ACC112 (cell line): ENCODE measurements at regions not wholly inside any gene's neighbourhood (a gene's known extent, or its start where the extent isn't known, plus 50 kb on each side); places are given as distances from the start of the nearest gene placed in this dataset.

ENCODE experiments used
- H2AFZ ChIP-seq: fragments of 200-600 bp; sonication (generic); one replicate; pipeline ENCODE4 v1.6.0; 2017; ENCODE audit warnings: antibody characterized with exemption, low read length; ENCODE audit not compliant: unreplicated experiment
- H3K27ac ChIP-seq: fragments of 200-600 bp; sonication (generic); 2 replicates; pipeline ENCODE4 v1.5.1; 2014; ENCODE audit warnings: low read depth, mild to moderate bottlenecking, antibody characterized with exemption, low read length, moderate library complexity
- H3K27me3 ChIP-seq: fragments of 200-600 bp; sonication (generic); 2 replicates; pipeline ENCODE4 v1.6.1; 2014; ENCODE audit warnings: mild to moderate bottlenecking, antibody characterized with exemption, low read length, moderate library complexity, mixed read lengths; ENCODE audit not compliant: insufficient read depth
- H3K36me3 ChIP-seq: fragments of 200-600 bp; sonication (generic); 2 replicates; pipeline ENCODE4 v1.6.1; 2016; ENCODE audit warnings: mild to moderate bottlenecking, antibody characterized with exemption, low read length, moderate library complexity, mixed read lengths; ENCODE audit not compliant: insufficient read depth
- H3K4me1 ChIP-seq: fragments of 200-600 bp; sonication (generic); one replicate; pipeline ENCODE4 v1.6.1; 2016; ENCODE audit warnings: low read length, mixed read lengths; ENCODE audit not compliant: insufficient read depth, unreplicated experiment, control insufficient read depth
- H3K4me3 ChIP-seq: fragments of 200-600 bp; sonication (generic); 2 replicates; pipeline ENCODE4 v1.5.1; 2014; ENCODE audit warnings: mild to moderate bottlenecking, low read depth, low read length
- H3K79me2 ChIP-seq: fragments of 200-600 bp; sonication (generic); one replicate; pipeline ENCODE4 v1.6.0; 2016; ENCODE audit warnings: low read length; ENCODE audit not compliant: control insufficient read depth, unreplicated experiment, insufficient read depth

- Histone ChIP-seq H3K27ac (no peak overlapping the region), H3K27me3 (no peaks in the 10 kb centered on the region), H3K4me3 (no peak overlapping the region), H2AFZ (no peak overlapping the region), H3K4me1 (no peaks in the 10 kb centered on the region), H3K79me2 (no peaks in the 10 kb centered on the region), H3K36me3 (no peaks in the 10 kb centered on the region)
Measured at GRCh38 chr1:221356693-221357092, 385.2 kb downstream of the DUSP10 start.

DNA sequence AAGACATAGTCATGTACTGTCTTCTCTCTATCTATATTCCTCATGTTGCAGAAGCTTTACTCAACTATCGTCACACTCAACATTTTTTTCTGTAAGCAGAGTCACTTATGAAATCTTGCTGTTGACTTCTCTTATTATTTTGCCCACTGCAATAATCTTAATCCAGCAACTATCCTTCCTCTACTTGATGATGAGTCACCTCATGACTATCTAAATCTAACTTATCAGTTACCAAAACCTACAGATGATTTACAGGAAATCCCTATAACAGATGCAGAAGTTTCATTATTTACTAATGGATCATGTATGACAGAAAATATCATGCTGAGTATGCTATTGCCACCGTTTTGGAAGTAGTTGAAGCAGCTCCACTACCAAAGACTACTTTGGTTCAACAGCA, 378.9 kb downstream of the DUSP10 start:
- peaks cover 2% of the 10 kb centered on the region for H3K4me1 ChIP-seq
- no peak overlapping the region for H3K4me3 ChIP-seq
- no peaks in the 10 kb centered on the region for H3K36me3 ChIP-seq
- no peak overlapping the region for H3K27ac ChIP-seq
- H3K79me2 ChIP-seq, result no peaks in the 10 kb centered on the region
- no peak overlapping the region for H2AFZ ChIP-seq
- no peaks in the 10 kb centered on the region for H3K27me3 ChIP-seq

GRCh38 chr1:221366495-221367110, 375.3 kb downstream of the DUSP10 start:
- H3K4me3 ChIP-seq, result no peak overlapping the region
- peaks cover 10% of the 10 kb centered on the region for H3K4me1 ChIP-seq
- no peaks in the 10 kb centered on the region for H3K27me3 ChIP-seq
- H3K36me3 ChIP-seq, result no peaks in the 10 kb centered on the region
- no peaks in the 10 kb centered on the region for H3K79me2 ChIP-seq
- no peak overlapping the region for H3K27ac ChIP-seq
- H2AFZ ChIP-seq, result no peak overlapping the region

DNA sequence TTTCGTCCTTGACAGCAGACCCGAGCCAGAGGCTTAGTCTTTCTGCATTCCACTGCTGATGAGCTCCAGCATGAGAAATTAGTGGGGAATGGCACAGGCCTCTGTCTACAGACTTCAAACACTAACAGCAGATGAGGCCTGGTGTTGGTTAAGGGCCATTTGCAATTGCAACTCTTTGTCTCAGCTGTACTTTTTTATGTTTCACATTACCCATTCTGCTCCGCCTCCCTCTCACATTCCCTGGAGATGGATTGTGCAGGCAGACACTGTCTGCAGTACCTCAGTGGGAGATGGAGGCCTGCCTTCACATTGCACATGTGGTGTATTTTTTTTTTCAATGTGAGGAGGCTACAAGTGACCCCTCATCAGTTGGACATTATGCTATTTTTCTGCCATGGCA, 370.2 kb downstream of the DUSP10 start:
- Histone ChIP-seq H3K79me2 (no peaks in the 10 kb centered on the region), H3K27ac (no peak overlapping the region), H3K4me1 (peaks cover 7% of the 10 kb centered on the region), H3K36me3 (no peaks in the 10 kb centered on the region), H3K4me3 (no peak overlapping the region), H2AFZ (no peak overlapping the region), H3K27me3 (no peaks in the 10 kb centered on the region)

GRCh38 chr1:221373795-221374194, 368.1 kb downstream of the DUSP10 start:
- H3K27ac ChIP-seq, result no peak overlapping the region
- H3K27me3 ChIP-seq, result no peaks in the 10 kb centered on the region
- no peaks in the 10 kb centered on the region for H3K36me3 ChIP-seq
- no peaks in the 10 kb centered on the region for H3K79me2 ChIP-seq
- peaks cover 1% of the 10 kb centered on the region for H3K4me1 ChIP-seq
- H2AFZ ChIP-seq, result no peak overlapping the region
- H3K4me3 ChIP-seq, result no peak overlapping the region

- no peaks in the 10 kb centered on the region for H3K79me2 ChIP-seq
- H3K4me3 ChIP-seq, result no peak overlapping the region
- no peaks in the 10 kb centered on the region for H3K27me3 ChIP-seq
- H3K36me3 ChIP-seq, result no peaks in the 10 kb centered on the region
- no peak overlapping the region for H3K27ac ChIP-seq
- no peak overlapping the region for H2AFZ ChIP-seq
- H3K4me1 ChIP-seq, result no peaks in the 10 kb centered on the region
Measured at GRCh38 chr1:221376286-221376685, 365.6 kb downstream of the DUSP10 start.

DNA sequence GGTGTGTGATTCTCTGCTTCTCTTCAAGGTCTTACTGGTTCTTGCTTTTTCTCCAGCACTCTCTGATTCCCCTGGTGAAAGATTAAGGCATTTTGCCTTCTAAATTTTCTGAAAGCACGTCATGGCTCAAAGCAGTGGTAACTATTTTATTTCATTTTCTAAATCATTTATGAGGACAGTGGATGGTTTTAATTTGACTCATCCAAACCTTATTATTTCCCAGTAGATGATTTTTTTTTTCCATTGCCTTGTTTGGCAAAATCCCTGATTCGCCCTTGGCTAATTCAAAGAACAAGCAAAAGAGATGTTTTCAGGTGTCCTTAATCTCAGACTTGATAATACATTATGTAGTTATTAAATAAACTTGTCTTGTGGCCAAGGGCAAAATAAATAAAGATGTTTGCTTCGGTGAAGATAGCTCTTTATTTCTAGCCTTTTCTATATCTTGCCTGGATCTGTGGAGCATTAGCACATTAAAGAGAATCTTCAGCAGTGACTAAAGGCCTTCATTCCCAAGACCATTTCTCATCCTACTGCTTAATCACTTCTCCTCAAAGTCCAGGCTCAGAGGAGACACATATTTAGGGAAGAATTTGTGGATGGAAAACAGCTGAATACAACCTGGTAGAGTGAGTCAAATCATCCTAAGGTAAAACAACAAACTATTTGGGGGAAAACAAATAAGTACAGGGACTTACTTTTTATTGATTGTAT, 359.8 kb downstream of the DUSP10 start:
- Histone ChIP-seq H2AFZ (no peak overlapping the region), H3K27ac (no peak overlapping the region), H3K4me1 (no peaks in the 10 kb centered on the region), H3K36me3 (no peaks in the 10 kb centered on the region), H3K79me2 (no peaks in the 10 kb centered on the region), H3K27me3 (no peaks in the 10 kb centered on the region), H3K4me3 (no peak overlapping the region)

GRCh38 chr1:221392453-221392852, 349.4 kb downstream of the DUSP10 start:
- Histone ChIP-seq H3K36me3 (no peaks in the 10 kb centered on the region), H3K27ac (peak overlapping the region; percentile 83), H2AFZ (no peak overlapping the region), H3K4me1 (peaks cover 32% of the 10 kb centered on the region), H3K27me3 (no peaks in the 10 kb centered on the region), H3K4me3 (no peak overlapping the region), H3K79me2 (no peaks in the 10 kb centered on the region)

GRCh38 chr1:221394011-221394544, 347.8 kb downstream of the DUSP10 start:
- H3K79me2 ChIP-seq, result no peaks in the 10 kb centered on the region
- no peaks in the 10 kb centered on the region for H3K36me3 ChIP-seq
- no peaks in the 10 kb centered on the region for H3K27me3 ChIP-seq
- peak overlapping the region; percentile 24; the same call in 1 of the 2 replicates for H3K4me3 ChIP-seq
- peaks cover 32% of the 10 kb centered on the region for H3K4me1 ChIP-seq
- peak overlapping the region; percentile 22 for H2AFZ ChIP-seq
- peak overlapping the region; percentile 83 for H3K27ac ChIP-seq

- no peaks in the 10 kb centered on the region for H3K36me3 ChIP-seq
- no peaks in the 10 kb centered on the region for H3K27me3 ChIP-seq
- H3K27ac ChIP-seq, result no peak overlapping the region
- no peak overlapping the region for H2AFZ ChIP-seq
- H3K4me3 ChIP-seq, result no peak overlapping the region
- H3K4me1 ChIP-seq, result peaks cover 32% of the 10 kb centered on the region
- no peaks in the 10 kb centered on the region for H3K79me2 ChIP-seq
Measured at GRCh38 chr1:221396526-221396925, 345.4 kb downstream of the DUSP10 start.

DNA sequence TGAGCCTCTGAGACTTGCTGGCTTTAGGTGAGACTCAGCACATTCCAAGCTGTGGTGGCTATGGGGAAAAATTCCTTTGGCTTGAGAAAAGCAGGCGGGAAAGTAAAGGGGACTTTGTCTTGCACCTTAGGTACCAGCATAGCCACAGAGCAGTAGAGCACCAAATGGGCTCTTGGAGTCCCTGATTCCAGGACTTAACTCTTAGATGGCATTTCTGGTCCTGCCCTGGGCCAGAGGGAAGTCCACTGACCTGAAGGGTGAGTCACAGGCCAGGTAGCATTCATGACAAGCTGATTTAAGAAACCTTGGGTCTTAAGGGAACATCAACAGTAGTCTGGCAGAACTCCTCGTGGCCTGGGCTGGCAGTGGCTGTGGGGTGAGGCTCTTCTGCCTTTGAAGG, 344.7 kb downstream of the DUSP10 start:
- Histone ChIP-seq H3K27ac (no peak overlapping the region), H3K36me3 (no peaks in the 10 kb centered on the region), H3K79me2 (no peaks in the 10 kb centered on the region), H3K4me1 (peaks cover 26% of the 10 kb centered on the region), H2AFZ (no peak overlapping the region), H3K27me3 (no peaks in the 10 kb centered on the region), H3K4me3 (no peak overlapping the region)
